Skeletal muscle cell (primary cell): ENCODE measurements at regions not wholly inside any gene's neighbourhood (a gene's known extent, or its start where the extent isn't known, plus 50 kb on each side); places are given as distances from the start of the nearest gene placed in this dataset.
"Not testable (repeated sequence)": the region's sequence is repeated elsewhere in the genome, so short reads cannot be mapped to it uniquely, and the experiment has no call there.

ENCODE experiments used
- DNase-seq: peaks from one replicate; pipeline ENCODE4 v3.0.0-alpha.2; 2010; ENCODE audit warnings: low read depth
- H3K4me3 ChIP-seq: 2 replicates; pipeline ENCODE4 v1.5.1; 2011; ENCODE audit warnings: low read depth, mild to moderate bottlenecking, control low read depth, low read length, moderate library complexity

DNA sequence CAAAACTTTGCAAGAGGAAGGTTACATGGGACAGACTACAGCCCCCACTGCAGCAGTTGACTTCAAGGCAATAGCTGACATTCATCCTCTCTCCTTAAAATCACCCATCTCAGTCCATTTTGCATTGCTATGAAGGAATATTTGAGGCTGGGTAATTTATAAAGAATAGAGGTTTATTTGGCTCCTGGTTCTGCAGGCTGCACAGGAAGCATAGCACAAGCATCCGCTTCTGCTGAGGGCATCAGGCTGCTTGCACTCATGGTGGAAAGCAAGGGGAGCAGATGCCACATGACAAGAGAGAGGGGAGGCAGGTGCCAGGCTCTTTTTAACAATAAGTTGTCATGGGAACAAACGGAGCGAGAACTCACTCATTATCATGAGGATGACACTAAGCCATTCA lies 646.0 kb downstream of the ZEB2 start:
- H3K4me3 ChIP-seq: no peak overlapping the region
- DNase-seq: no peak

DNA sequence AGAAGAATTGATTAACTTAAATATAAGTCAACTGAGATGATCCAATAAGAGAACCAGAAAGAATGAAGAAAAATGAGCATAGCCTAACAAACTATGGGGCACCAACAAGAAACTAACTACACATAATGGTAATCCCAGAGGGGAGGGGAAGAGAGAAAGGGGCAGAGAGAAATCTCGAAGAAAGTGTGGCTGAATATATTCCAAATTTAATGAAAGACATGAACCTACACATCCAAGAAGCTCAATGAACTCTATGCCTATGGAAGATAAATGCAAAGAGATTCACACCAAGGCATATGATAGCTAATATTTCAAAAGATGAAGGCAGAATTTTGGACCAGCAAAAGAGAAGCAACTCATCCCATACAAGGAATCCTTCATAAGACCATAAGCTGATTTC lies 649.2 kb downstream of the ZEB2 start:
- DNase-seq: no peak
- H3K4me3 ChIP-seq: no peak overlapping the region

DNA sequence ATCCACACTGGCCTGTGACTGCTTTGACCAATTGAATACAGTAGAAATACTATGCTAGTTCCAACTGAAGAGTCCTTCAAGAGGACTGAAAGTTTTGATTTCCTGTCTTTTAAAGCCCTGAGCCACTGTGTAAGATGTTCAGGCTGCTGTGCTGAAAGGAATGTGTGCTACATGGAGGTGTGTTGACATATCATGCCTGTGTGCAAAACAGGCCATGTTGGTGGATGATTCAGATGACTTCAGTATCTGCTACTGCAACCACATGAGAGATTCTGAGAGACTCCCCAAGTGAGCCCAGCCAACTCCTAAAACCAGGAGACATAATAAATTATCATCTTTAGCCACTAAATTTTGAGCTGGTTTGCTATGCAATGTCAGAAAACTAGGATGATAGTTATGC lies 662.9 kb downstream of the ZEB2 start:
- H3K4me3 ChIP-seq: no peak overlapping the region
- DNase-seq: peak; percentile 22

DNA sequence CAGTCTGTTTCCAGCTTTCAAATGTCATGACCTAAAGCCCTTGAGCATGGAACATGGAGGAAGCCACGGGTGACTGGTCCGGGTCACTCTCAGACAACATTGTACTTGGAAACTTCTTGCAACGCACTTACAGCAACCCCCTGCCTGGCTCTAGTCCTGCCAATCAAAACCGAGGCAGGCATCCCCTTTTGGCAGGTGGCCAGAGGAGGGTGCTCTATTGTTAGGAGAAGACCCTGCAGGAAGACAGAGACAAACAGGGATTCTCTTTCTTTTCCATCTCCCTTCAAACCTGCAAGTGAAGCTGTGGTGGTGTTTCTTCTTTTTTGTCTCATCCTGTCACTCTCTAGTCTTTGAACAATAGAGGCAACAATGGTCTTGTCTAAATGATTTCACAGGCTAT lies 667.2 kb downstream of the ZEB2 start:
- no peak for DNase-seq

DNA sequence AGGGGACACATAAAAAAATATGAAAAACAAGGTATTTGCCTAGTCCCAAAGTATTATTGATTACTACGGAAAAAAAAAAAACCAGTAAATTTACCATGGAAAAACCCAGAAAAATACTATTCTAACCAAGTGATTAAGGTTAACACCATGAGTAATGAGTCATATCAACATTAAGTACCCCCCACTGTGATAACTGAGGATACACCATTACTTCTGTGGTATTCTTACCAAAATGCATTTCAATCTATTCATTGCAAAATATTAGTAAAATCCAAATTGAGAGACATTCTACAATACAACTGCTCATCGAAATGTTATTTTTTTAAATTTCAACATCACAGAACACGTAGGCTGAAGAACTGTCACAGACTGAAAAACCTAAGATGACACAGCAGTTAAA lies 669.8 kb downstream of the ZEB2 start:
- no peak overlapping the region for H3K4me3 ChIP-seq
- DNase-seq: no peak

More for the DNA sequence above, 667.2 kb downstream of the ZEB2 start:
- no peak overlapping the region for H3K4me3 ChIP-seq

DNA sequence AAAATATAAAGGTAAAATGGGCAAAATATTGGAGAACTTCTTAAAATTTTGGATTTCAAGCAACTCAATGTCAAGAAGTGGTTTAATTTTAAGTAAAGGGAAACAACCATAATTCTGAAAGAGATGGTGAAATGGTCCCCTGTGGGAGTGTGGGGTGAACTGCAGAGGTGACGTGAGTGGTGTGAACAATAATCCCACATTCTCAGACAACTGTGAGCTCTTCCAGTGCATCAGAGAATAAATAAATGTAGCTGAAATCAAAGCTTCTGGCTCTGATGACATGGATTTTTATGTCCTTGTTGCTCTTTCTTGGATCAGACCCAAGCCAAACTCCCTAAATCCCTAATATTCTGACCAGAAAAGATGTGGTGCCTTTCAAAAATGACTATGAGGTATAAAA lies 672.7 kb downstream of the ZEB2 start:
- no peak overlapping the region for H3K4me3 ChIP-seq
- DNase-seq: peak; percentile 55

DNA sequence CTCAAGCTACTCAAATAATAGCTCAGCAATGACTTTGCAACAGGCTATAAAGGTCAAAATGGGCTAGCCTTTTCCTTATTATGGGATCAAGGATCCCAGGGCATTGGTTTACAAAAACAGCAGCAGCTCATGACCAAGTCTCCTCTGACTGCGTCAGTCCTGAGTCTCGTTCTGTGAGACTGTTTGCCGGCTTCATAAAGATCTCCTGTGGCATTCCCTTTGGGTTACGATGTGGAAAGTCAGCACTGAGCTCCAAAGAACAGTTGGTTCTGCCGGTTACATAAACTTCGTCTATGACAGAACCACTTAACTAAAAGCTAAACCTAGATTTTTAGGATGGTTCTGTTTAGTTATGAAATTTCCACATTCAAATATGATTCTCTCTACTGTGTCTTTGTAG lies 674.9 kb downstream of the ZEB2 start:
- DNase-seq: no peak

DNA sequence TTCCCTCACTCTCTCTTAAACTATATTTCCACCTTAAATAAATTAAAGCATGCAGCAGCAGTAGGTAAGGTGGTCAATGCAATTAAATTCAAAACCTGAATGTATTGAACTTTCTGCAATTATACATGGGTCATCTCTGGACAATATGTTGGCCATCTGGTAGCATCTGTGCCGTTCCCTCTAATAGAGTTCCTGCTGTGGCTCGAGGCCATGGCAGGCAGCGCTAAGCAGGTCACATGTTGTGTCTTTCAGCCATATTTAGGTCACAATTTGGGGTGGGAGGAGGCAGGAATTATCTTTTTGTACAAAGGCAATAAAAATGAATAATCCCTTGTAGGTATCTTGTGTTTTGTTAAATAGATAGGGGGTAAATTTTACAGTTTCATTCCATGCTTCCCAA lies 676.2 kb downstream of the ZEB2 start:
- H3K4me3 ChIP-seq: no peak overlapping the region
- DNase-seq: no peak

More for the DNA sequence above, 674.9 kb downstream of the ZEB2 start:
- H3K4me3 ChIP-seq: no peak overlapping the region

DNA sequence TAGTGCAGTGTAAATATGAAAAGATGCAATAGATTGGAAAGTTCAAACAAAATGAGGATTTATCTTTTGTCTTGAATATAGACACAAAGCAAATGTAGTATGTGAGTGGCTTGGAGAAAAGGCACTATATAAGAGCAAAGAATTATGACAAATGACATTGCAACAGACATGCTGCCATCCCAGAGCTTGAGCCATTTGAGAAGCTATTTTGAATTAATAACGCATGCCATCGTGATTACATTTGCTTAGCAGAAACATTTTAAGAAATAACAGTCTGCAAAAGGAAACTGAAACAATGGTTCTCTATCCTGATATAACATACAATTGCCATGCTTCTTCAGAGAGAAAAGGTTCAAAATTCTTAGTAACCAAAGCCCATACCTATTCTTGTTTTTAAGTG lies 677.1 kb downstream of the ZEB2 start:
- DNase-seq: no peak
- no peak overlapping the region for H3K4me3 ChIP-seq

DNA sequence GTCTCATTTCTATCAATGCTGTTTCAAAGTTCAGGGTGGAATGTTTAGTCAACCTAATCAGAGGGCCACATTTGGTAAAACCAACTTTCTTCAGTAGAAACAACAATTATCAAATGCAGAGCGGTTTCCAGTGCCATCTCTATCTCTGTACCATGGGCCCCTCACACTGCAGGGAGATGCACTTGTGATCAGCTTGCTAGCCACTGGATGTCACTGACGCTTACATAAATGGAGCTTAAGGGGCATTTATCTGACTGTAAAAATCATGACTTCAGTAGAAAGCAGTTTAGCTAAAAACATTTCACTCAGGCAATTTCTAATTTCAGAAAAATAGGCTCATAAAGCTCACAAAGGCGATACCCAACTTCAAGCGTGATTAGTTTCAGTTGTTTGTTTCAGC lies 678.0 kb downstream of the ZEB2 start:
- no peak for DNase-seq
- no peak overlapping the region for H3K4me3 ChIP-seq

DNA sequence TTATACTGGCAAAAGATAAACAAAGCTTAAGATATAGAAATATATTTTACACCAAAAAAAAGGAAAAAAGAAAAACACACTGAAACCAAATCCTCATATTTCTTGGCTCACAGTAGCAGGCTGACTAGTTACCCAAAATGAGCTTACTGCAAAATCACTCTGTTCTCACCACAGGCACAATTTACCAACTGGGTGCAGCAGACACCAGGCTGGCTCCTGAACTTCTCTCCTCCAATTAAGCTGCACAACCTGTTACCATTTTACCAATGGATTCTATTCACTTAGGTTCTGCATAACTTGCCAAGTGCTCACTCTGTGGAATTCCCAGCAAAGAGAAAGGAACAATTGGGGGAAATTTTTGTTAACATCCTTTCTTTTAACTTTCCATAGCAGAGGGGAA lies 679.3 kb downstream of the ZEB2 start:
- DNase-seq: no peak
- no peak overlapping the region for H3K4me3 ChIP-seq

DNA sequence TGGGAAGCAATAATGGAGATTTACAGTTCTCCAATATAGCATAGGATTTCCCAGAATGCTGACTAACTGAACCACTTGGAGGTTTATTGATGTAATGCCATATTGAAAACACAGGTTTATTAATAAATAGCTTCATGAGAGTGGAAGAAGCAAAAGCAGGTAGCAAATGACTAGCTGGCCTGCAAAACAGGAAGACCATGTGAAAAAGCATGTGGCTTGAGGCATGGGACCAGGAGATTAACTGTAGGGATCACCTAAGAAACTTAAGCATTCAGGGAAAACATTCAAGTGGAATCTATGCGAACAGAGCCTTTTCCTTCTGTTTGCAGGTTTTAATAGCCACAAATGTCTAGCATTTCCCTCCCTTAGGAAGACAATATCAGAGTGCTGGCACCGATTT lies 679.7 kb downstream of the ZEB2 start:
- no peak overlapping the region for H3K4me3 ChIP-seq
- no peak for DNase-seq

DNA sequence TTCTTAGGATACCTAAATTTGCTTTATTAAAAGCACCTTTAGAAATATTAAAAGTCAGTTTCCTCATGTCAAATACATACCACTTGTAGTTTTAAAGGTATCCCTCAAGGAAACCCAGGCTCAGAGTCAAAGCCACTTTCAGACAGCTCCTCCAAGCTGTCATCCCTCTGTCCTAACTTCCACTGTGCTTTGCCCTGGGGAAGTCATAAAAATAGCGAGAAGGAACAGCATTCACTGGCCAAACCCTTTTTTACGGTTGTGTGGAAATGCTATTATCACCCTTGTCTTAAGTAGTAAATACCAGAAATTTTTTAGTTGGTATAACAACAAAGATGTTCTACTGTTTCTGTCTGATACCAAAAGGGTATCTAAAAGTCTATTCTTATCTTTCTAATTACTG lies 680.5 kb downstream of the ZEB2 start:
- no peak for DNase-seq
- H3K4me3 ChIP-seq: no peak overlapping the region

DNA sequence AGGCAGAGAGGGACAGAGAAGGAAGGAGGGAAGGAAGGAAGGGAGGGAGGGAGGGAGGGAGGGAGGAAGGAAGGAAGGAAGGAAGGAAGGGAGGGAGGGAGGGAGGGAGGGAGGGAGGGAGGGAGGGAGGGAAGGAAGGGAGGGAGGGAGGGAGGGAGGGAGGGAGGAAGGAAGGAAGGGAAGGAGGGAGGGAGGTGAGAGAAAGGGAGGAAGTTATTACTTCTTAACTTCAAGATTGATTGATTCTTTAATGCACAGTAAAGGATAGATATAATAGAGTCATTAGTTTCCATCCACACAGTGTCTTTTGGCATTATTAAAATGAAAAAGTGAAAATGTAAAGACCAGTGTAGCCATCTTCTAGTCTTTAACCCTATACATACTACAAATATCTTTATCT lies 682.9 kb downstream of the ZEB2 start:
- not testable (repeated sequence) for DNase-seq, H3K4me3 ChIP-seq

DNA sequence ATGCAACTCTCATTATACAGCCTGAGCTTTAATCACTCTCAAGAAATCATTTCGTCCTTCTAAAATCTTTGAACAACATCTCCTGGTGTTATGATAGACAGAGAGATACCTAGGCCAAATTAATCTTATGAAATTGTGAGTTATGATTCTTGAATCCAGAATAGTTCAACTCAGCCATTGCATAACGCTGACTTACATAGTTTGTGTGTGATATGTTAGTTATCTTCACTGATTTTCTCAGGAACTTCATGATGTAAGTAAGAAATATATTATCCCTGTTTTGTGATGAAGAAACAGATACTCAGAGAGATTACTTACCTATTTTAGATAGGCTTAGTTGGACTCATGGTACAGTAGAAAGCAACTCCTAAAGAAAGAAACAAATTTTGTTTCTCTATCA lies 684.4 kb downstream of the ZEB2 start:
- no peak for DNase-seq
- no peak overlapping the region for H3K4me3 ChIP-seq

DNA sequence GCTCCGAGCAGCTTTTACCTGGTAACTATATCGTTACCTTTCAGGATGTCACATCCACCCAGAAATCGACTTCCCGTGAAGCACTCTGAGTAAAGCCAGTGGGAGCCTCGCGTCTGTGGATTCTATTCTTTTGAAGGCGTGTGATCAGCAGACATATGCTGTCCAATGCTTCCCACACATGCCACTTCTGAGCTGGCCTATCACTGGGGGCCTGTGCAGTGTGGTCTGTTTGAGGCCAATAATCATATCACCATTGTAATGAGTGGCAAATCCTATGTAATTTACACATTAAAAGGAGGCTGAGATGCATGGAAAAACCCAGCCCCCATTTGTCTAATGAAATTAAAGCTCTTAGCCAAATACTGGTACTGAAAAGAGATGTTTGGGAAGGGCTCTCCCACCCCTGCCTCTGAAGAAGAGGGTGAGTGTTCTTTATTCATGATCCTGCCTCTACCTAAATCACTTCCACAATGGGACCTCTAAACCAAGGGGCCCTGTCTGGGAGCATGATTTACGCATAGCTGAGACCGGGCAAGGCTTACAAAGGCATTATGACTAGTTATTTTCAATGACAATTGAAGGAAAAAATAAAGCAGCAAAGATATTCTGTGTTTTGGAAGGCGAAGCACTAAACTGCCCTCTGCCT lies 686.8 kb downstream of the ZEB2 start:
- DNase-seq: no peak
- no peak overlapping the region for H3K4me3 ChIP-seq

DNA sequence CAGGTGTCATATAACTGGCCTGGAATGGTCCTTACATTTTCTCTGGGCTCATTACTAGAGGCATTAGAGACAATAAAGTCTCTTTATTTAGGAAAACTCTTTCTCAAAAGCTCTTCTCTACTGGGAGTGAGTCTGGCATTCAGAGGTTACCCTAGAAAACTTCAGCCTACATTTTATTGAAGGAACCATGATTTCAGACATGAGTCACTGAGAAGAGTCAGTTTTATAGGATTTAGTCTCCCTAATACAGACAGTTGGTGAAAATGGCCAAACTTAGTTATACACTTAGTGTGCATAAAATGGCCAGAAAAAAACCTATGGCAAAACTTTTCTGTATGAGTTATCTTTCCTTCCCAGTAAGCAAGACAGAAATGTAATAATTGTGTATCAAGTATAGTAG lies 689.4 kb downstream of the ZEB2 start:
- no peak for DNase-seq
- H3K4me3 ChIP-seq: no peak overlapping the region

DNA sequence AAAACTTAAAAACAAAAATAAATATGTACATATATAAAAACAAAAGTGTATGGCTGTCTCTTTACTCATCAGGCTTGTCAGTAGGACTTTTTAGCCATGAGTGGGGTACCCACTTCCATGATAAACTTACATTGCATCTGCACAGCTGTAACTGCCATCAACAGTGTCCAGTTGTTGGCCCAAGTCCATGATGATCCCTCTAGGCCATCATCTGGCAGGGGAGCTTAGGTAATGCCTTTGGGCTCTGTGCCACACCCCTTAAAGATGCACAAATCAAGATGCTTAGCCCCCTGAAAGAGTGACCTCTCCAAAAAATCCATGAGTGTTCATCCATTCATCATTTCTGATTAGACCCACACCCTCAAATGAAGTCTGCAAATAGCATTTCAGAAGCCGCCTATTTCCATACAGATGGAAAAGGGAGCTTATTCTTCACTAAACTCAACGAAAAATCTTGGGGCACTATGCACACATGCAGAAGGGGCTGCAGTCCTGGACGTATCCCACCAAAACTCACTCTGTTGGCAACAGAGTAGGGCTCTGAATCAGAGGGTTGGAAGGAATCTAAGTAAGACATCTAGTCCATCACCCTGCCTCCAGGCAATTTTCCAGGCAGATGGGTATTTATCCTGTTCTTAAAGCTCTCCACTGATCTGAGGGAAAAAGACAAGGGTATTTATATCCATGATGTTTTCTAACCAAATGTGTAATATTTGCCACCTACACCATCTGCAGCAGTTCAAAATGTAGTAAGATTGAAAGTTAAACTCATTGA lies 691.0 kb downstream of the ZEB2 start:
- no peak overlapping the region for H3K4me3 ChIP-seq
- DNase-seq: no peak

DNA sequence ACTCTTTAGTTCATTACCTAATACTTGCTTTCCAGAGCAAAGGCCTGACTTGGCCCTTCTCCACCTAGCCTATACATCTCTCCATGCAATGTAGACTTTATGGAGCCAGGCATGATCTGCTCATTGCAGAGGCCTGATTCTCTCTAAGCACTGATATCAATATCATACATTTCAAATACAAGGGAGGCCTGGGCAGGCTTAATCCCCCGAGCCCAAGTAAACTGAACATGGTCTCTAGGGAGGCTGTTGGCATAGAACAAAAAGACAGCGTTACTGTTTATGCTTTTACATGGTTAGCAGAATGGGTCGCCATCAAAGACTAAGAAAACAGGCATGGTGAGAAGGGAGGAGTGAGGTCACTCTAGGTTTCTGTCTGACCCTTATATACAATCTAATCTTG lies 695.1 kb downstream of the ZEB2 start:
- no peak for DNase-seq
- H3K4me3 ChIP-seq: no peak overlapping the region

DNA sequence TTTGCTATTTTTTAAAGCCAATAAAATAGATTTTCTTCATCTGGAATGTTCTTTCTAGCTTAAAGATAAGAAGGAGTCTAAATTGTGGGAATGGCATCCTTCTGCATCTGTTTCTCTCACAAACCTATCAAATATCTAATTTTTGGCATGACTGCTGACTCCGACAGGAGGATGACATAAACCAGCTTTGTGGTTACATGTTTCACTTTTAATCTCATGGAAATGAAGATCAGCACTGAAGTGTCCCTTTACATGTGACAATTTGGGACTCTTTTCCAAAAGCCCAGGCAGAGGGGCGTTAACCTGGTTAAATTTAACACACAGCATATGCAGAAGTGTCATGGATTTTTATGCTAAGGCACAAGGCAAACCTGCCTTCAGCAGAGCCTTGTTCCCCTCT lies 694.7 kb downstream of the ARHGAP15 start:
- no peak for DNase-seq
- H3K4me3 ChIP-seq: no peak overlapping the region

DNA sequence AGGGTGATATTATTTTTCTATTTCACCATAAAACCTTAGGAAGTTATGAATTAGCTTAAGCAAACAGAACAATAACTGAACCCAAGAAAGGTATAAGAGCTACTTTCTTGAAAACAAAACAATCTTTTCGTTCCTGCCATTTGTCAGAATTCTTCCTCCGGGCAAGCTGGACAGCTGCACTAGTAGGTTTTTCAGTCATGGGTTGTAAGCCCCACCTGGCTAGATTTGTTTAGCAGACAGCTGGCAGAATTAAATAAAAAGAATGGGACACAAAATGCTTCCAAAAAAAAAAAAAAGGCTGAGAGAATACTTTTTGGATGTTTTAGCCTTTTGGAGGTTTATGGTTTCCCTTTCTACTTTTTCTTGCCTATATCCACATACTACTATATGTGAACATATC lies 694.1 kb downstream of the ARHGAP15 start:
- peak; percentile 17 for DNase-seq
- no peak overlapping the region for H3K4me3 ChIP-seq
